Hepatocyte (in vitro differentiated cells): ENCODE measurements at regions not wholly inside any gene's neighbourhood (a gene's known extent, or its start where the extent isn't known, plus 50 kb on each side); places are given as distances from the start of the nearest gene placed in this dataset.

Experiments
- EZH2 ChIP-seq: fragments of 200-600 bp; sonication (generic); IDR thresholded peaks from 2 replicates; pipeline ENCODE4 v1.6.1; 2016; ENCODE audit warnings: antibody characterized with exemption, mild to moderate bottlenecking, borderline replicate concordance
- TF ChIP-seq, protein P1 (sequence below): fragments of 200-600 bp; sonication (generic); IDR thresholded peaks from 2 replicates; pipeline ENCODE4 v1.5.1; 2016; ENCODE audit warnings: antibody characterized with exemption, mild to moderate bottlenecking; ENCODE audit not compliant: poor library complexity

DNA sequence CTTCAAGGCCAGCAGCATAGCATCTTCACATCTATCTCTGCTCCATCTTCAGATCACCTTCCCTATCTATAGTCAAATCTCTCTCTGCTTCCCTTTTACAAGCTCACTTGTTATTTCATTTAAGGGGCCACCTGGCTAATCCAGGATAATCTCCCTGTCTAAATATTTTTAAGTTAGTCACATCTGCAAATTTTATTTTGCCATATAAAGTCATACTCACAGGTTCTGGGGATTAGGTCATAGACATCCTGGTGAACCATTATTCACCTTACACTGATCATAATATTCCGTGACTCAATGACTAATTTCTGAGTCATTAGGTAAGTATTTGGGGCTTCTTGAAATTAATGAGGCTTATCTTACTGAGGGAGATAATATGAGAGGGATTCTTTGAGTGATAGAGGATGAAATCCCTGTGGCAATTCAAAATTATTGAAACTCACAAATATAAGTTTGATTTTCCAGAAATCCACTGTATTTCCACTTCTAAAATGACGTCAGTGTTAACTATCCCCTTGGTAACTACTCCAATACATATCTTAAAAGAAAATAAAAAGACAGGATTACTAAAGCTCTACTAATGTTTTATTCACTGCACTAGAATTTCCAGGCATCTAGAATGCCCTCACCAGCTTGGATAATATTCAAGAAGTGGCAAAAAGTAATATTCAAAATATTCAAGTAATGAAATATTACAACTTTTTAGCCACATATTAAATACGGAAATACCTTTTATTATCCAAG, 93.7 kb upstream of the RBMS3 start:
- TF ChIP-seq, protein P1, sequence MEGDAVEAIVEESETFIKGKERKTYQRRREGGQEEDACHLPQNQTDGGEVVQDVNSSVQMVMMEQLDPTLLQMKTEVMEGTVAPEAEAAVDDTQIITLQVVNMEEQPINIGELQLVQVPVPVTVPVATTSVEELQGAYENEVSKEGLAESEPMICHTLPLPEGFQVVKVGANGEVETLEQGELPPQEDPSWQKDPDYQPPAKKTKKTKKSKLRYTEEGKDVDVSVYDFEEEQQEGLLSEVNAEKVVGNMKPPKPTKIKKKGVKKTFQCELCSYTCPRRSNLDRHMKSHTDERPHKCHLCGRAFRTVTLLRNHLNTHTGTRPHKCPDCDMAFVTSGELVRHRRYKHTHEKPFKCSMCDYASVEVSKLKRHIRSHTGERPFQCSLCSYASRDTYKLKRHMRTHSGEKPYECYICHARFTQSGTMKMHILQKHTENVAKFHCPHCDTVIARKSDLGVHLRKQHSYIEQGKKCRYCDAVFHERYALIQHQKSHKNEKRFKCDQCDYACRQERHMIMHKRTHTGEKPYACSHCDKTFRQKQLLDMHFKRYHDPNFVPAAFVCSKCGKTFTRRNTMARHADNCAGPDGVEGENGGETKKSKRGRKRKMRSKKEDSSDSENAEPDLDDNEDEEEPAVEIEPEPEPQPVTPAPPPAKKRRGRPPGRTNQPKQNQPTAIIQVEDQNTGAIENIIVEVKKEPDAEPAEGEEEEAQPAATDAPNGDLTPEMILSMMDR, result no peak
- no peak for TF ChIP-seq EZH2
